GM21447 (cell line): ENCODE measurements at regions not wholly inside any gene's neighbourhood (a gene's known extent, or its start where the extent isn't known, plus 50 kb on each side); places are given as distances from the start of the nearest gene placed in this dataset.

Experiments
- ATAC-seq: cut with Tn5 transposase; IDR thresholded peaks from one replicate; pipeline ENCODE4 v1.9.1; 2021; ENCODE audit not compliant: unreplicated experiment

DNA sequence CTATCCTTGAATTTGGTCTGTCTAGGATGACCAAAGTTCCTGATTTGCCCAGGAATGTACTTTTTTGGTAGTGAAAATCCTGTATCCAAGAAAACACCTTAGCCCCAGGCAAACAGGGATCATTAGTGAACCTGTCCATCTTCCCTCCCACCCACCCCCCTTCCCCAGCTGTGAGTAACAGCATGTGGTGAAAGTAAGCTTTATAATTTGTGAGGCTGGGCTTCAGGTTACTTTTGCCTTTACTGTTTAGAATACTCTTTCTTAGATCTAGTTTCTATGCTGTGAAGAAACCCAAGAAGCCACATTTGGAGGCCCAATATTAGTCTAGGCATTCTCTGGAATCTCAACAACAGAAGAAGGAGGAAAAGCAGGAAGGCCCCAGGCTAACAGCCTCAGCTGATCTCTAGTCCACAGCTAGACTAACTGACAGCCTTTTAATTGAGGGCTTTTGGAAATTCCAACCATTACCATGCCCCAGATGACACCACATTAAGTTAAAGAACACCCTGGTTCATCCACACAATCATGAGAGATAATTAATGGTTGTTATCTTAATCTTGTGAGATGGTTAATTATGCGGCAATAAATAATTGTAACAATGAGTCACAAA lies 703.0 kb upstream of the NUDT12 start:
- no peak for ATAC-seq

DNA sequence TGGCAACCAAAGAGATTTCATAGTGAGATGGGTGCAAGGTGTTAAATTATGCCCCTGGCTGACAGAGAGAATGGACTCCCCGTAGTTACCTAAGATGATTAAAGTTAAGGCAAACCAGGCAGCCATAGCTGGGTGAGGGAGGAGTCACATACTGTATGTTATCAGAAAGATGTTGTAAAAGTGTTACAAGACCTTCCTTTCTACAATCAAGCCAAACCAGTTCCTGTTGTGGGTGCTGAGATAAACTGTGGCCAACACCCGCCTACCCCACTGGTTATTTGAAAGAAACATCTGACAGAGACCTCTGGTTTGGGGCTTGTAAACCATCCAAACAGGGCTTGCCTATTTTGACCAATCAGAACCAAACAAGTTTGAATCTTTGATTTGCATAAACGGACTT lies 684.7 kb upstream of the NUDT12 start:
- no peak for ATAC-seq

DNA sequence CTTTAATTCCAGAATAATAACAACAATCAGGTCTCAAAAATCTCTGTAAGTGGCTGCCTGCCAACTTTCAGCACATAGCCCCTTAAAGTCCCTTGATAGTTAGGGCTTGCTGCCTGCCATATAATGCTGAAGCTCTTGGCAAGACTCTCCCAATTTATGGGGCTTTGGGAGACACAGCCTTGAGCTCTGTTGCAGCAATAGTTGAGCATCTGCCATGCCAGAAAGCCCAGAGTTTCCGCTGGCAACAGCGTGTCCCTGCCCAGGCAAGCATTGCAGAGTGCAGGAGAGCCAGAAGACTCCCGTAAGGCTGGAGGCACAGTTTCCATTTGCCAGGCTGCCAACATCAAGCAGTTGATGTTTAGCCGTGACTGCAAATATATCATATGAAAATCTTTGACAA lies 678.5 kb upstream of the NUDT12 start:
- no peak for ATAC-seq

DNA sequence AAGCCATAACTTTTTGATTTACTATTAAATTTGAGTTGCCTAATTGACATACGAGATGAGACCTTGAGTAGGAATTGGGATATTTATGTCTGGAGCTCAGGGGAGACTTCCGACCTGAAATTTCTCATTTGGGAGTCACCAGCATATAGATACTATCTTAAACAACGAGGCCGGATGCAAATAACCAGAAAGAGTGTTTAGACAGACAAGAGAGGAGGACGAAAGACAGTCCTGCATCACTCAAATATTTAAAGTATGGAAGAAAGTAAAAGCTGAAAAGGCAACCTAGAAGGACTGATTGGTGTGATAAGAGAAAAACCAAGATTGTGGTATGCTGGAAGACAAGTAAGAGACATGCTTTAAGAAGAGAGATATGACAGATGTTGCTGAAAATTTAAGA lies 675.0 kb upstream of the NUDT12 start:
- no peak for ATAC-seq

DNA sequence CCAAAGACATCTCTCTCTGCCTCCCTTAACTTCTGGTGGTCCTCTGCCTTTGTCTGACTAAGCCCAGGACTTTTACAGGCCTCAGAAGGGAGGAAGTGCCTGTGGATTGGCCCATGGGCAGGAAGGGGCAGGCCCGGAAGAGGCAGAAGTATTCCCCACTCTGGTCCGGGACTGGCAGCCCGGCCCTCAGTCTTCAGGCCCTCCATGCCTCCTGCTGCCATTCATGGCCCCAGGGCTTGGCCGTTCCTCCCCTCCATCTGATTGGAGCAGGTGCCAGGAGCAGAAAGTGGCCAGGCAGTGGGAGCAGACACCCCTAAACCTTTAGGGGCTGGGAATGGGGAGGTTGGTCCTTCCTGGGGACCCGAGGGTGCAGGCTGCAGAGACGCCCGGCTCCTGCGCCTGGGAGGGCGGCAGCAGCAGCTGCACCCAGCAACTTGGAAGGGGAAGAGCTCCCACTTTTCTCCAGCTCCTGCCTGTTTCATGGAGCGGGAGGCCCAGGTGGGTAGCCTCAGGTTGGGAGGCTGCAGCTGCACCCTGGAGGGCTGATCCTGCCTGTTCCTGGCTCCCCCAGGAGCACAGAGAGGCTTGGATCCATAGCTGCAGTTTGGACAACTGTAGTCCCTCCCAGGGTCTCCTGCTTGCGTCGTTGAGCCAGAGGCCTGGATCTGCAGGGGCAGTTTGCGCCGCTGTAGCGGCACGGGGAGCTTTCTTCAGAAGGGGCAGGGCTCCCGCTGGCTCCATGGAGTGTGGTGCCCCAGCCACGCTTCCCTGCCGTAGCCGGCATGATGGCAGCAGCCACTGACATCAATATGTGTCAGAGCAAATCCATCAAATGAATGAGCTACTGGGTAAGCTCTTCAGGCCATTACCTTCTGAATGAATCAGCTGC lies 661.5 kb upstream of the NUDT12 start:
- no peak for ATAC-seq

DNA sequence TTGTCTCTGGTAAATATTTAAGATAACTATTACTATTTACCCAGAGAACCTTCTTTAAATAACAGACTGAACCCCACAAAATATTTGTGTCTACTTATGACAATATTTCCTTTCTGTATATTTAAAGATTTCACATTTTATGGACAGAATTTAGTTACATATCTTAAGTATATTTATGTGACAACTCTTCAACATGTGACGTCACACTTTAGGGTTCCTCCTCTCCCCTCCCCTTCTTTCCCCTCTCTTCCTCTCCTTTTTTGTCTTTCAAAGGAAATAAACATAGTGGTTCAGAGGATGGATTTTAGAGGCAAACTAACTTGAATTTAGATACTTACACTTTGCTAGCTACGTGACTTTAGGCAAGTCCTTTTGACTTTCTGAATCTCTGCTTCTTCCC lies 655.6 kb upstream of the NUDT12 start:
- ATAC-seq: no peak

DNA sequence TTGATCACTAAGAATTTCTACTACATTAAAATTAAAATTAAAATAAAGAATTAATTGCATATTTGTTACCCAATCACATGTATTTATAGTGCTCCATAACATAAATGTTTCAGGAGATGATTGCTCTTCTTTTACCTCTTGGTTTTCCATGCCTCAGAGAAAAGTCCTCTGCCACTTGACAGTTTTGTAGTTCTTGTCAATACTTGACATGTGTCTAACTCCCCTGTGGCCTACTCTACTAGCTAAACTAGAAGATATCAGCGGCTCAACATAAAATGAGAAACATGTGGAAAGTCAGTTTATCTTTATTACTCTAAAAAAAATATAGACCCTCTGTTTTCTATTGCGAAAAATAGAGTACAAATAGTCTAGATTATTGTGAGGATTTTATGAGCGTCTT lies 650.6 kb upstream of the NUDT12 start:
- no peak for ATAC-seq

DNA sequence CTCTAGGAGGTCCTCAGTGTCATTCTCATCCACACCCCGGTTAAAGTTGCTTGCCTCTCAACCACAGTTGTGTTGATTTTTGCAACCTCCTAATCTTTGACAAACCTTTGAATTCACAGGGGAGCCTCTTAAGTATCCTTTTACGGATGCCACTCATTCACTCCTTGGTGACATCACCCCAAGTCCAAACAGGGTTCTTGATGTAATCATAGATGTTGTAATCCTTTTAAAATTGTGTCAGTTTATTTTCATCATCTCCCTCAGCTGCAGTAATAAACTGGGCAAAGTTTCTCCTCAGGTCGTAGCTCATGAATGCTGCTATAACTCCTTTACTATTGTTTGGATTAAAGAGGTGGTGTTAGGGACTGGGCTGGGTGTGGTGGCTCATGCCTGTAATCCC lies 637.2 kb upstream of the NUDT12 start:
- ATAC-seq: no peak

DNA sequence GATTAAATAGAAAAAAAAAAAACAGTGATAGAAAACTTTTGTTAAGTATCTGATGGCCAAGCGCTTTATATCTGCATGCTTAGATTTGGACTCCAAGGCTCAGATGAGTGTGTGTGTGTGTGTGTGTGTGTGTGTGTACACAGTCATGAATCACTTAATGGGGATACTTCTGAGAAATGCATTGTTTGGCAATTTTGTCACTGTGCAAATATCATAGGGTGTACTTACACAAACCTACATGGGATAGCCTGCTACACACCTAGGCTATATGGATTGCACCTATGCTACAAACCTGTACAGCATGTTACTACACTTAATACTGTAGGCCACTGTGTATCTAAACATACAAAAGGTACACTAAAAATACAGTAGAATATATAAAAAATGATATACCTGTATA lies 635.6 kb upstream of the NUDT12 start:
- no peak for ATAC-seq

DNA sequence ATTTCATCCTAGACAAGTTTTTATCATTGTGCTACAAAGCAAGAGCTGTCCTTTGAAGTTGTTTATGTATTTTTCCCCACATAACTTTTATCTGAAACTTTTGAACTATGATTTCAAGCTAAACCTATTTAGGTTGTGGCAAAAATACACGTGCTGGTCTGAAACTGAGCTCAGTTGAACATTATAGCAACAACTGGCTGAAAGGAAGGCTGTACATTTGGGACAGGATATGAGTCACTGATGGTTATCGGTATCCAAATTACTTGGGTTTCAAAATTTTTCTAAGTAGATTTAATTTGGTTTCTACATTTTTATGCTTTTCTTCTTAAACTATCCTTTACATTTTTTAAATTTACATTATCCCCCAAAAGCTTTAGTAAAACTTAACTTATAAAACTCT lies 627.3 kb upstream of the NUDT12 start:
- ATAC-seq: no peak

DNA sequence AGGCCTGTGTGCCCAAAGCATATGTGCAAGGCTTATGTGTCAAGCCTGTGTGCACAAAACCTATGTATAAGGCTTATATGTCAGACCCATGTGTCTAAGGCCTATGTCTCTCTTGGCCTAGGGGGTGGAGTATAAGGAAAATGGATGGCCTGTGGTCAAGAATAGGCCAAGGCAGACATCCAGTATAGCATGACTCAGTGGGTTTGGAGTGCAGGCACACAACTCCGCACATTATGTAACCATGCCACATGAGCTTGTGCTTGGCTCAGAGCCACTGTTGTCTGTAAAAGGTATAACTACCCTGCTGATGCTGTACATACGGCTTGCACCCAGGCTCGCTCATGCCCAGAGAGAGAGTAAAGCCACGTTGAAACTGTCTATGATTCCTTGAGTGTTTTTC lies 626.4 kb upstream of the NUDT12 start:
- ATAC-seq: no peak

DNA sequence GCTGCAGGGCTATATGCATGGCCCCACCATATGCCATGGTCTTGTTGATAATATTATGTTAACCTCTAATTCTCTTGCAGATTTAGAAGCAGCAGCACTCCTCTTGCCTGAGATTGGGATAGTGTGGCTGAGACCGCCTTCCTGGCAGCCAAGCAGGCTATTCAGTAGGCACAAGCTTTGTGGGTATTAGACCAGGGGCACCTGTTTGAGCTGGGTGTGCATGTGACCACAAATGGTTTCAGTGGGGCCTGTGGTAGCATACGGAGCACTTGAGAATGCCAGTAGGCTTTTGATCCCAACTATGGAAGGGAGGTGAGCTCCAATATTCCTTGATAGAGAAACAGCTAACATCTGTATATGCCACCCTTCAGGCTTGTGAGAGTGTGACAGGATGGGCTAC lies 625.1 kb upstream of the NUDT12 start:
- ATAC-seq: no peak

DNA sequence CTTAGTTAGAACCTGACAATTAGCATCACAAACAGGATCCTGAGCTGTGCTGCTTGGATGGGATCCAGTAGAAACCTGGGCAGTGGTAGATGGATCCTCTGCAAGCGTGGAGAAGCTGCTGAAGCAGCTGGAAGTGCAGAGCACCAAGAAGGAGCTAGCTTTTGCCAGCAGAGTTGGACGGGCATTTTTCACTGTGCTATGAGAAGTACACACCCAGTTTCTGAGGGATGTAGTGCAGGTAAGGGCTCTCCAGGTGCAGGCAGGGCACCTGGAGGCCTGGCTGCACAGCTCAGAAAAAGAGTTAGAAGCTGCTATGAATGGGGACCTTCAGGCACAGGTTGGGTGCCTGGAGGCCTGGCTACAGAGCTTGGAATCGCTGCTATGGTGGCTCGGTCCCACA lies 623.9 kb upstream of the NUDT12 start:
- no peak for ATAC-seq

DNA sequence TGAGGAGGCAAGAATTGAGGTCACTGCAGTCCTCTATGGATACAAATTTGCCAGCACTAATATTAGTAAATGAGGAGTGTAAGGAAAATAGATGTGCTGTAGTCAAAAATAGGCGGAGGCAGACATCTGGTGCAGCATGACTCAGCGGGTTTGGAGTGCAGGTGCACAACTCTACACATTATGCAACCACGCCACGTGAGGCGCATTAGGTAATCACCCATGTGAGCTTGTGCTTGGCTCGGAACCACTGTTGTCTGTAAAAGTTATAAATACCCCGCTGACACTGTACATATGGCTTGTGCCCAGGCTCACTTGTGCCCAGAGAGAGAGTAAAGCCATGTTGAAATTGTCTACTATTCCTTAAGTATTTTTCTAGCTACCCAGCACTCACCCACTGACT lies 623.5 kb upstream of the NUDT12 start:
- no peak for ATAC-seq

DNA sequence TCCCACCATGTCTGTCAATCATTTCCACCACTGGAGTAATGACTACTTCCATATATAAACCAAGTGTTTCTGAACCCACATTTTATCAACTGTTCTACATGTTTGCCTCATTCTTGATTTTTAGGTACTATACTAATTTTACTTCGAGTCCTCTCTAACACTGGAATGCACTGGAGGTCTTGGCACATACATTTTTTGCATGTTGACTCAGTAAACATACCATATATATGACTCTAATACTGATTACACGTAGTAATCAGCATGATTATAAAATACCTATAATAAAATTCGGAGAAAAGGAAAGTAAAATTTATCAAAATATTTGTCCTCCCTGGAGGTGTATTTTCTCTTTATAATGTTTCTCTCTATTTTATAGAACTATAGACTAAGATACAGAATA lies 621.7 kb upstream of the NUDT12 start:
- ATAC-seq: no peak

DNA sequence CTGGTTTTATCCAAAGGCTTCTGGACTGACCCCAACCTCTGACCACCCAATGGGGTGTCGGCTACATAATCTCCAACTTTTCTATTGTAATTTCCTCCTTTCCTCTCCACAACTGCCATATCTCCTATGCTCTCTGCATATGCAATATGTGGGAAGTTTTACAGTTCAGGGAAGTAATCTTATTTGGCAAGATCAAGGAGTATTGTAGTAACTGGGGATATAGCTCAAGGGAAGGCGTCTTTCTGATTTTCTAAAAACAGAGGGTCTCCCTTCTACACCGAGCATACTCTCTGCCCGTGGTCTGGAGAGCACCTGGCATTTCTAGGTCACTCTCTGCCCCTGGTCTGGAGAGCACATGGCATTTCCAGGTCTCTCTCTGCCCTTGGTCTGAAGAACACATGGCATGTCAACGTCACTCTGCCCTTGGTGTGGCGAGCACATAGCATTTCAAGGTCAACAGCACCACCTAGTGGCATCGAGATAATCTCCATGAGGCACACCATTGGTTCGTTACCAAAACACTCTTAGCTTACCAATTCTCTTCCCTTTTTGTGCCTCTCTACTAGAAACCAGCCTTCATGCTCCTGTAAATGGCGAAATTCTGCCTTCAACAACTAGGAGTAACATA lies 616.4 kb upstream of the NUDT12 start:
- ATAC-seq: no peak

DNA sequence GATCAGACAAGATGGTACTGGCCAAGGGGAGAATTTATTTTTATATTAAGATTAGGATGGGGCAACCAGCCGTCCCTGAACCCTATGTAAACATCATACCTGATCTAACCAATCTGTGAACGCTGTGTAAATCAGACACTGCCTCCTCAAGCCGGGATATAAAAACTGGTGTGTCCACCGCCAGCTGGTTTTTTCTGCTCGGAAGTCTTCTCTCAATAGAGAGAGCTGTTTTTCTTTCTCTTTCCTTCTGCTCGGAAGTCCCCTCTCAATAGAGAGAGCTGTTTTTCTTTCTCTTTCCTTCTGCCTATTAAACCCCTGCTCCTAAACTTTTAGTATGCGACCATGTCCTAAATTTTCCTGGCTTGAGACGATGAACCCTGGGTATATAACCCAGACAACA lies 615.5 kb upstream of the NUDT12 start:
- ATAC-seq: no peak

DNA sequence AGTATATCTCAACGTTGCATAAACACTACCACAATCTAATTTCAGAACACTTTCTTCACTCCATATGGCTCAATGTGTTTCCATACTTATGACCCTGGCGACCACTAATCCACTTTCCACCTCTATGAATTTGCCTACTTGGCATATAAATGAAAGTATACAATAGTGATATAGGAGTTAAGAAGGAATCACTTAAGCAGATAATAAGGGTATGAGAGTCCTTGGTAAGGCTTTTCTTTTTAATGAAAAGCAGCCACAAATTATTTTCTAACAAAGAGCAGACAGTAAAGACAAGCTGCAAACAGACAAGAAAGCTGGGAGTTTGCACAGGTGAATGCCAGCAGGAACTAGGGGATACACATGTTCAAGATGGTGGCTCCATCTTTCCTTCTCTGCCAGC lies 615.1 kb upstream of the NUDT12 start:
- no peak for ATAC-seq

DNA sequence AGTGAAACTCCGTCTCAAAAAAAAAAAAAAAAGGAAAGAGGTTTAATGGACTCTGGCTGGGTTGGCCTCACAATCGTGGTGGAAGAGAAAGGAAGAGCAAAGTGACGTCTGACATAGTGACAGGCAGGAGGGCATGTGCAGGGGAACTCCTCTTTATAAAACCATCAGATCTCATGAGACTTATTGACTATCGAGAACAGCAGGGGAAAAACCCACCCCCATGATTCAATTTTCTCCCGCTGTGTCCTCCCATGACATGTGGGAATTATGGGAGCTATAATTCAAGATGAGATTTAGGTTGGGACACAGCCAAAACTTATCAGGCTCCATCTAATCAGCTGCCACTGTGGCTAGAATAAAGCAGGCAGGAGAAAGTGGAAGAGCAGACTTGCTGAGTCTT lies 610.4 kb upstream of the NUDT12 start:
- ATAC-seq: no peak

DNA sequence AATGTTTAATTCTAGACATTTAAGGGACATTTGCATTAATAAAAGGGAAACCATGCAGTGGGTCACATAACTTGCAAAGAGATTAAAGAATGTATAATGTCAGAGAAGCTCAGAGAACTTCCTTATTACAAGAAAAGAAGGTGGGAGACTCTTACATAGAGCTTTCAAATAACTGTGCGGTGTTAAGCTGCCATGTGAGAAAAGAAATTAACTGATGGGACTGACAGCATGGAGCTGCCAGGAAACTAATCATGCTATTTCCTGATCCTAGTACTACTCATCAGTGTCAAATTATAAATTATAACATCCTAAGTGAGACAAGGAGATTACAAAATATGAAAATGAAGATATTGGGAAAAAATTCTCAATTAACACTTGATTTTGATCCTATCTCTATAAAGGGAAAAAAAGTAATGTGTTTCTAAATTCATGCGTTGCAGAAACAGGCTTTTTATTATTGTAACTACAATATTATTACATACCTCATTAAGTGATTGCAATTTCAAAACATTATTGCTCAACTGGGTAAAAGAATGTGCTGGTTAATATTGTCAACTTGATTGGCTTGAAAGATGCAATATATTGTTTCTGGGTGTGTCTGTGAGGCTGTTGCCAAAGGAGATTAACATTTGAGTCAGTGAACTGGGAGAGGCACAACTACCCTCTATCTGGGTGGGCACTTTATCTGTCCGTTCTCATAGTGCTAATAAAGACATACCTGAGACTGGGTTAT lies 609.5 kb upstream of the NUDT12 start:
- ATAC-seq: no peak

DNA sequence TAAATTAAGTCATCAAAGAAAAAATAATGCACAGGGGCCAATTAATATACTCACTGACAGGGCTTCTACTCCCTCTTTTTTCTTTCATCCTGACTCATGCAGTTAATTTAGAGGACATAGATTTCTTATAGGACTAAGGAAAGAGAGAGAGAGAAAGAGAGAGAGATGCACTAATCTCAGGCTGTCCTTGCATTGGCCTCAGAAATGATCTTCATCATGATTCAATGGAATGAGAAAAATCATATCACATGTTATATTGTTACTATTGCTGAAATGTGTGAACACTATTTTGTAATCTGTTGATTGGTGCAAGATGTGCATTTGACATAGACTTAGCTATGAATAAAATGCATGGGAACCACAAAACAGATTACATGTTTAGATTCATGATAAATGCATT lies 608.3 kb upstream of the NUDT12 start:
- ATAC-seq: no peak

DNA sequence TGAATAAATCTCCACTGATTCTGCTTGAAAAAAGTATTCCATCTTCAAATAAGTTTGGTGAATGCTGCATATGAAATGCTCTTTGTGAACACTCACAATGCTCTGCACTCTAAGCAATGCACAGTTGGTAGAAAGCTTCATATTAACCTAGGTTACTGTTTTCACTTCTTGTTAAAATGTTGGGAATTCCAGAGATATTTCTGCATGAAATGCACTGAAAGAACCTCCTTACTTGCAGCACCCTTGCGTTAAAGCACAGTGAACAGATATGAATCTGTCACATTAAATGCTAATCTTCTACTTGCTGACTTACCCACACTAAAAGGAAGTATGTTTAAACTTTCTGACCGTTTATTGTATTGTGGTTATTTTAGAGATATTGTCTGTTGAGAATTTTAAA lies 584.1 kb upstream of the NUDT12 start:
- ATAC-seq: no peak
